GM21737 (cell line): ENCODE measurements at regions not wholly inside any gene's neighbourhood (a gene's known extent, or its start where the extent isn't known, plus 50 kb on each side); places are given as distances from the start of the nearest gene placed in this dataset.
"Not testable (repeated sequence)": the region's sequence is repeated elsewhere in the genome, so short reads cannot be mapped to it uniquely, and the experiment has no call there.

ENCODE experiments used
- ATAC-seq: cut with Tn5 transposase; IDR thresholded peaks from one replicate; pipeline ENCODE4 v1.9.1; 2021; ENCODE audit warnings: mild to moderate bottlenecking, moderate library complexity; ENCODE audit not compliant: unreplicated experiment

GRCh38 chr3:146781606-146782005, 176.5 kb upstream of the PLSCR5 start:
- no peak for ATAC-seq

DNA sequence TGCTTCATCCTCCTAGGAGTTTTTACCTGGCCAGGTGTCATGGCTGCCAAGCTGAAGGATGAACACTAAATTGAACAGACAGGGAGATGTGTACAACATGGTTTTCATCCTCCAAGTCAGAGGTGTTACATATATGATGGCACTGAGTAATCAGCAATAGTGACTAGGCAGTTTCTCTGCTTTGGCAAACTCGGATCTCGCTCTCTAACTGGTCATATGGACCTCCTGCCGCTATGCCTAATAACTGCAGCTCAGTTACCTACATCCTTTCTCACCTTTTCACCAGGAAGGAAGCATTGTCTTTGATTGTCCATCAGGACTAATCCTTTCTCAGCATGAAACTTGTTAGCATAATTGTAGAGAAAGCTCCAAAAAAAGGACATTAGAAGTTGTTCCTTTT, 175.9 kb upstream of the PLSCR5 start:
- no peak for ATAC-seq

DNA sequence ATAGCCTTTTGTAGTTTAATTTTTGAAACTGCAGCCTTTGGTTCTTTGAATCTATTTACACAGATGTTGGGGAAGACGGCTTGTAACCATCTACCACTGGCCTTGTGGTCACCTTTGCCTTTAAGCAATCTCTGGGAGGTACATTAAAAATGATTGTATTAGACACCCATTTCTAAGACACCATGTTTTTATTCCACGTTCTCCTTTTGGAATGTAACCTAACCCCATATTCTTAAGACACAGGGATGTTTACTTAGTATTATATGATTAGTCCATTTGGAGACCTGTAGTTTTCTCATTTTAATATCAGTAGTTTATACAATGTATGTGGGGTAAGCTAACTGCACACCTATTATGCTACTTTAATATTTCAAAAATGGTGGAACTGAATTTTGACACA, 175.1 kb upstream of the PLSCR5 start:
- no peak for ATAC-seq

DNA sequence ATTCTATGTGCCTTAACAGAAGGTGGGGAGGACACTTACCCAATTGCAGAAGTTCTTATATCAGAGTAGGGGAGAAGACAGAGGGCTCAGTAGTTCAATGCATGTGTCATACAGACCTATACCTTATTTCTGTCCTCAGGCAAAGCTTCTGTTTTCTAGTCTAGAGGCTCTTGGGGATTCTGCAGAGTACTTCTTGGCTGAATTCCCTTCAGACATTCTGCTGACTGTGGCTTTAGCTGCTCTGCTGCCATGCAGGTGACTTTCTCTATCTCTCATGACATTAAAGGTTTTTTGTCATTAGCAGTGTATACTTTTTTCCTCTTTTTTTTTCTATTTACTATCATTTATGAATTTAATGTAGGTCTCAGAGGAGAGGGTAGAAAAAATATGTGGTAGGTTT, 172.8 kb upstream of the PLSCR5 start:
- ATAC-seq: no peak

DNA sequence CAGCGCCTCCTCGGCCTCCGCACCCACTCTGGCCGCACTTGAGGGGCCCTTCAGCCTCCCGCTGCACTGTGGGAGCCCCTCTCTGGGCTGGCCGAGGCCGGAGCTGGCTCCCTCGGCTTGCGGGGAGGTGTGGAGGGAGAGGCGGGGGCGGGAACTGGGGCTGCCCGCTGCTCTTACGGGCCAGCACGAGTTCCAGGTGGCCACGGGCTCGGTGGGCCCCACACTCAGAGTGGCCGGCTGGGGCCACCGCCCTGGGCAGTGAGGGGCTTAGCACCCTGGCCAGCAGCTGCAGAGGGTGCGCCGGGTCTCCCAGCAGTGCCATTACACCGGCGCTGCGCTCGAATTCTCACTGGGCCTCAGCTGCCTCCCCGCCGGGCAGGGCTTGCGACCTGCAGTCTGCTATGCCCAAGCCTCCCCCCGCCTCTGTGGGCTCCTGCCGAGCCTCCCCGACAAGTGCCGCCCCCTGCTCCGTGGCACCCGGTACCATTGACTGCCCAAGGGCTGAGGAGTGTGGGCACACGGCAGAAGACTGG, 167.1 kb upstream of the PLSCR5 start:
- ATAC-seq: no peak

DNA sequence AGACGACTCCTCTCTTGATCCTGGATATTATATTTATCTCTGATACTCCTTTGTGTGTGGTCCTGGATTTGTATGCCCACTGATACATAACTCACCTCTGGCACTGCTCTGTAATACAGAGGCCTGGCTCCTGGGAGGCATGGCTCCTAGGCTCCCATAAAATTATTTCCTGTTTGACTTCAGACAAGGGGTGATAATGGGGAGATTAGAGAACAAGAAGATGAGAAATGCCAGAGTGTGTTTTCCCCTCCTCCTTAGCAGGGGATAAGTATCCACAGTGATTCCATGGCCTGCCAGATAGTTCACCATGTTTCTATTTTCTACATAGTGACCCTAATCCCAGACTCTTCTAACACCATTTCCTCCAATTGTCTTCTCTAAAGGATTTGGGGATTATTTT, 165.7 kb upstream of the PLSCR5 start:
- ATAC-seq: no peak

DNA sequence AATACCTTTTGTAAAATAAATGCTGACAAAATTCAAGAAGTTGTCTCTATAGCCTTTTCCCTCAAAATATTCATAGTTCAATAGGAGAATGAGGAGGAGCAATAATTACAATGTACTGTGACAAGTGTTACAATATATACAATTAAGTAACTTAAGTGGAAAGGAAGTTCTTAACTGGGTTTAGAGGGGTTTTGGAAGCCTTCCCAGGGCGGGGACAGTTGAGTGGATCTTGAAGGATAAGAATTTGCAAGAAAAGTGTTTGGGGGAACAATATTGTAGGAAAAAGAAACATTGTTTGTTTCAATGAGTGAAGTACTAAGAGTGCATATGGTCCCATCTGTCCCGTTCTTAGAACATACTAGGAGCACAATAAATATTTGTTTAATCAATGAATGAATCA, 165.2 kb upstream of the PLSCR5 start:
- no peak for ATAC-seq

DNA sequence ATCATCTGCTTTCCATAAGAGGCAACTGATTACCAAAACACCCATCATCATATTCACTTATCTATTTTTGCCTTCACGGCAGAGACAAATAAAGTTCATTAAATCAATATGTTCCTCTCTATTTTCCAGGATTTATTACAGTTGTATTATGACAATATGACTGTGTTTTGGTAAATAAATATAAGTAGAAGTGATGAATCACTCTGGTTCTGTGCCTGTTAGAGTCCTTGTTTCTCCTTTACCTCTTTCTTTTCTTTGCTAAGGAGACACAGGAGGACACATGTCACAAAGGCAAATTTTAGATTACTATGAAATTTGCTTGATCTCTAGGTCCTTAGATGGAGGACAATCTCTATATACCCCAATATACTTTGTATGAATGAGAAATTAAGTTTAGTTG, 152.6 kb upstream of the PLSCR5 start:
- ATAC-seq: no peak

DNA sequence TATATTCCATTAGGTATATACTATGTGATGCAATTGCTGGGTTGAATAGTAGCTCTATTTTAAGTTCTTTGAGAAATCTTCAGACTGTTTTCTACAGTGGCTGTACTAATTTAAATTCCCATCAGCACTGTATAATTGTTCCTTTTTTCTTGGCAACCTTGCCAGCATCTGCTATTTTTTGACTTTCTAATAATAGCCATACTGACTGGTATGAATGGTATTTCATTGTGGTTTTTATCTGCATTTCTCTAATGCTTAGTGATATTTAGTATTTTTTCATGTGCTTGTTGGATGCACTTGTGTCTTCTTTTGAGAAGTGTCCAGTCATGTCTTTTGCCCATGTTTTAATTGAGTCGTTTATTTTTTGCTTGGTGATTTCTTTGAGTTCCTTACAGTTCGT, 145.1 kb upstream of the PLSCR5 start:
- no peak for ATAC-seq

DNA sequence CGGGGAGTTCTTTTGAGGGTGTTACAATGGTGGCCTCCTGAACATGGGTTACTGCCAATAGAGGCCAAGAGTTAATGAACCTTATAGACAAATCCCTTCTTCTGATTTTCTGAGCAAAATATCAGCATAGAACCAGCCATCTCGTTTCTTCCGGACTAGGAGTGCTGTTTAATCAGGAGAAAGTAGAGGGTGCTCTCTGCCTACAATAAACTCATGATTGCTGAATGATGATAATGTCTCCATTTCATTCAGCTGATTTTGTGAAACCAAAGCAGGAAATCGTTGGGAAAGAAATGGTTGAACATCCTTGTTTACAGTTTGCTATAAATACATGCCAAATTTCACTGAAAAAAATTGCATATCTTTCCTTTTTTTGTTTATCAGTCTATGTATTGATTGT, 142.8 kb upstream of the PLSCR5 start:
- no peak for ATAC-seq

- ATAC-seq: no peak
Measured at GRCh38 chr3:146747051-146747450, 141.9 kb upstream of the PLSCR5 start.

- ATAC-seq: no peak
Measured at GRCh38 chr3:146746190-146746589, 141.0 kb upstream of the PLSCR5 start.

- ATAC-seq: no peak
Measured at GRCh38 chr3:146739203-146739671, 134.1 kb upstream of the PLSCR5 start.

- ATAC-seq: no peak
Measured at GRCh38 chr3:146732325-146732724, 127.2 kb upstream of the PLSCR5 start.

- ATAC-seq: no peak
Measured at GRCh38 chr3:146715170-146715569, 110.0 kb upstream of the PLSCR5 start.

- ATAC-seq: no peak
Measured at GRCh38 chr3:146712806-146713205, 107.7 kb upstream of the PLSCR5 start.

GRCh38 chr3:146709969-146710368, 104.8 kb upstream of the PLSCR5 start:
- no peak for ATAC-seq

- ATAC-seq: peak; percentile 58
Measured at GRCh38 chr3:146705225-146705624, 100.1 kb upstream of the PLSCR5 start.

GRCh38 chr3:146702237-146702636, 97.1 kb upstream of the PLSCR5 start:
- ATAC-seq: no peak

- no peak for ATAC-seq
Measured at GRCh38 chr3:146701246-146701645, 96.1 kb upstream of the PLSCR5 start.

GRCh38 chr3:146700025-146700424, 94.9 kb upstream of the PLSCR5 start:
- not testable (repeated sequence) for ATAC-seq

GRCh38 chr3:146692254-146692653, 87.1 kb upstream of the PLSCR5 start:
- no peak for ATAC-seq

GRCh38 chr3:146685050-146685814, 80.1 kb upstream of the PLSCR5 start:
- ATAC-seq: no peak
